ENCODE measurements at regions not wholly inside any gene's neighbourhood (a gene's known extent, or its start where the extent isn't known, plus 50 kb on each side); places are given as distances from the start of the nearest gene placed in this dataset.

- peaks cover 11% of the 10 kb centered on the region for H3K27me3 Mint-ChIP-seq (ENCODE audit: insufficient read depth, low read depth)
- no peaks in the 10 kb centered on the region for H3K36me3 Mint-ChIP-seq
- no peak for TF ChIP-seq CTCF (IDR thresholded peaks at IDR 0.05)
- no peak for TF ChIP-seq EZH2phosphoT487 (IDR thresholded peaks at IDR 0.05)
- TF ChIP-seq EZH2 (IDR thresholded peaks at IDR 0.05) = no peak
- Histone ChIP-seq H3K79me2 (ENCODE audit: low read depth) (no peaks in the 10 kb centered on the region), H3K4me1 (peaks cover 18% of the 10 kb centered on the region), H3K4me2 (no peak overlapping the region), H3K4me3 (no peak overlapping the region), H3F3A (ENCODE audit: low read depth) (no peaks in the 10 kb centered on the region), H3K27ac (no peak overlapping the region), H2AFZ (replicated peaks) (no peak overlapping the region), H3K27me3 (no peaks in the 10 kb centered on the region), H3K9ac (no peak overlapping the region), H3K36me3 (no peaks in the 10 kb centered on the region), H4K20me1 (ENCODE audit: low read depth) (no peaks in the 10 kb centered on the region), H3K9me3 (ENCODE audit: low read depth) (no peaks in the 10 kb centered on the region)
- DNase-seq (ENCODE audit: low spot score) = no peak
- no peak overlapping the region for H3K27ac Mint-ChIP-seq
- no peak overlapping the region for H3K4me3 Mint-ChIP-seq
- peaks cover 2% of the 10 kb centered on the region for H3K9me3 Mint-ChIP-seq
- H3K4me1 Mint-ChIP-seq = peaks cover 36% of the 10 kb centered on the region
Observed at GRCh38 chr11:116310698-116311097, 462.1 kb downstream of the BUD13 start.

- Histone ChIP-seq H3K27me3 (no peaks in the 10 kb centered on the region), H3F3A (ENCODE audit: low read depth) (no peaks in the 10 kb centered on the region), H3K4me1 (peaks cover 18% of the 10 kb centered on the region), H3K79me2 (ENCODE audit: low read depth) (no peaks in the 10 kb centered on the region), H3K27ac (no peak overlapping the region), H3K9ac (no peak overlapping the region), H3K36me3 (no peaks in the 10 kb centered on the region), H2AFZ (replicated peaks) (no peak overlapping the region), H3K9me3 (ENCODE audit: low read depth) (no peaks in the 10 kb centered on the region), H4K20me1 (ENCODE audit: low read depth) (no peaks in the 10 kb centered on the region), H3K4me2 (no peak overlapping the region), H3K4me3 (no peak overlapping the region)
- Mint-ChIP-seq H3K9me3 (peaks cover 2% of the 10 kb centered on the region), H3K4me1 (peaks cover 36% of the 10 kb centered on the region), H3K27me3 (ENCODE audit: insufficient read depth, low read depth) (peaks cover 11% of the 10 kb centered on the region), H3K36me3 (no peaks in the 10 kb centered on the region), H3K4me3 (no peak overlapping the region), H3K27ac (no peak overlapping the region)
- TF ChIP-seq CTCF (IDR thresholded peaks at IDR 0.05) (no peak), EZH2phosphoT487 (IDR thresholded peaks at IDR 0.05) (no peak), EZH2 (IDR thresholded peaks at IDR 0.05) (no peak)
- DNase-seq (ENCODE audit: low spot score) = peak; percentile 17
Observed at GRCh38 chr11:116310226-116310625, 462.6 kb downstream of the BUD13 start.

GRCh38 chr11:116309446-116309845, 463.3 kb downstream of the BUD13 start:
- no peaks in the 10 kb centered on the region for H3K79me2 ChIP-seq (ENCODE audit: low read depth)
- no peak overlapping the region for H2AFZ ChIP-seq (replicated peaks)
- H3K27ac ChIP-seq = no peak overlapping the region
- Mint-ChIP-seq H3K36me3 (no peaks in the 10 kb centered on the region), H3K9me3 (peaks cover 2% of the 10 kb centered on the region), H3K27me3 (ENCODE audit: insufficient read depth, low read depth) (peaks cover 11% of the 10 kb centered on the region), H3K27ac (no peak overlapping the region), H3K4me3 (no peak overlapping the region), H3K4me1 (peaks cover 36% of the 10 kb centered on the region)
- H3F3A ChIP-seq (ENCODE audit: low read depth) = no peaks in the 10 kb centered on the region
- H3K4me3 ChIP-seq = no peak overlapping the region
- no peak for DNase-seq (ENCODE audit: low spot score)
- TF ChIP-seq EZH2 (IDR thresholded peaks at IDR 0.05) = no peak
- no peak for TF ChIP-seq EZH2phosphoT487 (IDR thresholded peaks at IDR 0.05)
- TF ChIP-seq CTCF (IDR thresholded peaks at IDR 0.05) = no peak
- no peaks in the 10 kb centered on the region for H3K27me3 ChIP-seq
- no peaks in the 10 kb centered on the region for H3K9me3 ChIP-seq (ENCODE audit: low read depth)
- H3K4me1 ChIP-seq = peaks cover 18% of the 10 kb centered on the region
- H3K4me2 ChIP-seq = no peak overlapping the region
- no peak overlapping the region for H3K9ac ChIP-seq
- H3K36me3 ChIP-seq = no peaks in the 10 kb centered on the region
- H4K20me1 ChIP-seq (ENCODE audit: low read depth) = no peaks in the 10 kb centered on the region
